H9 (cell line): ENCODE measurements at regions not wholly inside any gene's neighbourhood (a gene's known extent, or its start where the extent isn't known, plus 50 kb on each side); places are given as distances from the start of the nearest gene placed in this dataset.

Experiments
- DNase-seq: peaks from one replicate; pipeline ENCODE4 v3.0.0-alpha.2; 2017
- H2AFZ ChIP-seq: one replicate; pipeline ENCODE4 v1.6.1; 2013; ENCODE audit warnings: mild to moderate bottlenecking, low read length, control low read depth, moderate library complexity
- H2AK5ac ChIP-seq: 2 replicates; pipeline ENCODE4 v1.6.1; 2013; ENCODE audit warnings: low read length, control low read depth, mixed read lengths; ENCODE audit not compliant: insufficient read length
- H2BK120ac ChIP-seq: one replicate; pipeline ENCODE4 v1.6.1; 2013; ENCODE audit warnings: low read depth, mild to moderate bottlenecking, low read length, control low read depth, inconsistent platforms; ENCODE audit not compliant: poor library complexity, severe bottlenecking
- H2BK12ac ChIP-seq: 2 replicates; pipeline ENCODE4 v1.6.1; 2013; ENCODE audit warnings: low read length, control low read depth, mixed read lengths, low read depth; ENCODE audit not compliant: insufficient read length
- H2BK15ac ChIP-seq: 2 replicates; pipeline ENCODE4 v1.6.1; 2013; ENCODE audit warnings: low read depth, low read length, control low read depth
- H2BK20ac ChIP-seq: one replicate; pipeline ENCODE4 v1.6.1; 2013; ENCODE audit warnings: low read depth, mild to moderate bottlenecking, low read length, control low read depth, inconsistent platforms; ENCODE audit not compliant: poor library complexity, severe bottlenecking
- H2BK5ac ChIP-seq: 2 replicates; pipeline ENCODE4 v1.6.1; 2013; ENCODE audit warnings: low read length, control low read depth, mixed read lengths; ENCODE audit not compliant: insufficient read length
- H3K14ac ChIP-seq: 2 replicates; pipeline ENCODE4 v1.6.1; 2013; ENCODE audit warnings: low read length, control low read depth; ENCODE audit not compliant: insufficient read depth
- H3K18ac ChIP-seq: 2 replicates; pipeline ENCODE4 v1.6.1; 2013; ENCODE audit warnings: low read depth, mild to moderate bottlenecking, mixed read lengths, low read length, control low read depth; ENCODE audit not compliant: insufficient read length
- H3K23ac ChIP-seq: 2 replicates; pipeline ENCODE4 v1.6.1; 2013; ENCODE audit warnings: low read length, control low read depth, mixed read lengths, low read depth; ENCODE audit not compliant: insufficient read length
- H3K23me2 ChIP-seq: 2 replicates; pipeline ENCODE4 v1.6.1; 2013; ENCODE audit warnings: low read depth, mild to moderate bottlenecking, mixed read lengths, low read length, control low read depth; ENCODE audit not compliant: insufficient read length, poor library complexity, severe bottlenecking
- H3K27ac ChIP-seq: 2 replicates; pipeline ENCODE4 v1.5.1; 2013; ENCODE audit warnings: low read length, control low read depth, mixed read lengths, low read depth; ENCODE audit not compliant: insufficient read length
- H3K27me3 ChIP-seq: 2 replicates; pipeline ENCODE4 v1.6.1; 2013; ENCODE audit warnings: low read length, control low read depth, inconsistent platforms; ENCODE audit not compliant: insufficient read depth
- H3K4ac ChIP-seq: 2 replicates; pipeline ENCODE4 v1.6.1; 2013; ENCODE audit warnings: low read depth, mild to moderate bottlenecking, control low read depth, inconsistent platforms, low read length, moderate library complexity
- H3K4me1 ChIP-seq: 2 replicates; pipeline ENCODE4 v1.6.1; 2013; ENCODE audit warnings: low read length, control low read depth, inconsistent platforms; ENCODE audit not compliant: insufficient read depth
- H3K4me2 ChIP-seq: 2 replicates; pipeline ENCODE4 v1.6.1; 2013; ENCODE audit warnings: low read length, control low read depth, mixed read lengths; ENCODE audit not compliant: insufficient read length, insufficient read depth
- H3K56ac ChIP-seq: 2 replicates; pipeline ENCODE4 v1.6.1; 2013; ENCODE audit warnings: low read depth, mild to moderate bottlenecking, mixed read lengths, low read length, control low read depth; ENCODE audit not compliant: insufficient read length
- H3K79me1 ChIP-seq: 2 replicates; pipeline ENCODE4 v1.6.1; 2013; ENCODE audit warnings: low read depth, mild to moderate bottlenecking, moderate library complexity, low read length, control low read depth, inconsistent platforms; ENCODE audit not compliant: insufficient read depth, poor library complexity, severe bottlenecking
- H3K79me2 ChIP-seq: 2 replicates; pipeline ENCODE4 v1.6.1; 2013; ENCODE audit warnings: low read length, control low read depth, inconsistent platforms; ENCODE audit not compliant: insufficient read depth
- H3K9ac ChIP-seq: 2 replicates; pipeline ENCODE4 v1.6.1; 2013; ENCODE audit warnings: low read length, control low read depth, mixed read lengths; ENCODE audit not compliant: insufficient read length; ENCODE audit errors: extremely low read depth
- H3K9me3 ChIP-seq: one replicate; pipeline ENCODE4 v1.6.1; 2013; ENCODE audit warnings: low read depth, low read length, inconsistent platforms; ENCODE audit not compliant: control insufficient read depth
- H3T11ph ChIP-seq: one replicate; pipeline ENCODE4 v1.6.1; 2013; ENCODE audit warnings: mild to moderate bottlenecking, low read length, control low read depth, inconsistent platforms
- H4K20me1 ChIP-seq: one replicate; pipeline ENCODE4 v1.6.1; 2013; ENCODE audit not compliant: control insufficient read depth, insufficient read length, insufficient read depth
- H4K5ac ChIP-seq: 2 replicates; pipeline ENCODE4 v1.6.1; 2013; ENCODE audit warnings: low read depth, mild to moderate bottlenecking, mixed read lengths, low read length, control low read depth; ENCODE audit not compliant: insufficient read length
- H4K8ac ChIP-seq: replicated peaks from 2 replicates; pipeline ENCODE4 v1.6.1; 2013; ENCODE audit warnings: low read length, control low read depth, mixed read lengths, low read depth; ENCODE audit not compliant: insufficient read length
- H4K91ac ChIP-seq: 2 replicates; pipeline ENCODE4 v1.6.1; 2013; ENCODE audit warnings: low read depth, mild to moderate bottlenecking, moderate library complexity, mixed read lengths, low read length, control low read depth; ENCODE audit not compliant: insufficient read length
- H3K27ac Mint-ChIP-seq, 3 experiments: 2 replicates in 2 of 3; 3 replicates in 1 of 3; pipeline ENCODE4 v1.8.0; 2020 to 2021; ENCODE audit warnings: mixed read lengths in 3 of 3, mild to moderate bottlenecking in 1 of 3, moderate library complexity in 1 of 3
- H3K27me3 Mint-ChIP-seq: 2 replicates; pipeline ENCODE4 v1.8.0; 2021; ENCODE audit warnings: low read depth, mild to moderate bottlenecking, moderate library complexity, mixed read lengths
- H3K36me3 Mint-ChIP-seq, 3 experiments: 2 replicates in 2 of 3; 3 replicates in 1 of 3; pipeline ENCODE4 v1.8.0; 2020 to 2021; ENCODE audit warnings: low read depth in 3 of 3, mixed read lengths in 3 of 3; ENCODE audit not compliant: insufficient read depth in 1 of 3
- H3K4me1 Mint-ChIP-seq, 2 experiments: 2 replicates each; pipeline ENCODE4 v1.8.0; 2020; ENCODE audit warnings: mixed read lengths in 2 of 2
- H3K4me3 Mint-ChIP-seq, 2 experiments: 2 replicates in 1 of 2; 3 replicates in 1 of 2; pipeline ENCODE4 v1.8.0; 2020 to 2021; ENCODE audit warnings: mild to moderate bottlenecking in 2 of 2, mixed read lengths in 2 of 2, moderate library complexity in 1 of 2
- H3K9me3 Mint-ChIP-seq, 2 experiments: 2 replicates in 1 of 2; 3 replicates in 1 of 2; pipeline ENCODE4 v1.8.0; 2020; ENCODE audit warnings: mild to moderate bottlenecking in 2 of 2, mixed read lengths in 2 of 2, moderate library complexity in 1 of 2
- WGBS: extraction: QIAGEN DNeasy Blood & Tissue Kit; methylation state at CpG from one replicate; pipeline ENCODE4 v1.1.7; 2013; ENCODE audit warnings: missing lambda C conversion rate, low lambda C conversion rate, mixed read lengths; ENCODE audit not compliant: insufficient read length; ENCODE audit errors: extremely low coverage; 5-methylcytosine and 5-hydroxymethylcytosine counted together
- TF ChIP-seq, protein P1 (sequence below): fragments of 200-600 bp; sonication (generic); conservative IDR thresholded peaks from 3 replicates; pipeline ENCODE4 v1.8.0; 2021; ENCODE audit warnings: antibody characterized with exemption, mild to moderate bottlenecking

DNA sequence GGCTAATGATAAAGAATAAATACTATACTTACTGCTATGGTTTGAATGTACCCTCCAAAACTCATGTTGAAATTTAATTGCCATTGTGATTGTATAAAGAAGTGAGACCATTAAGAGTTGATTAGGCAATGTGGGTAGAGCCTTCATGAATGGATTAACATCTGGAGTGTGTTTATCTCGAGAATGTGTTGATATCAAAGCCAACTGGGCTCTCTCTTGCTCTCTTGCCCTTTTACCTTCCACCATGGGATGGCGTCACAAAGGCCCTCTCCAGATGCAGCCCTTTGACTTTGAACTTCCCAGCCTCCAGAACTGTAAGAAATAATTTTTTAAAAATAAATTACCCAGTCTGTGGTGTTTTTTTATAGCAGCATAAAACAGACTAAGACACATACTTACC is 50.1 kb upstream of the GHITM start:
- Histone ChIP-seq H3K23me2 (no peaks in the 10 kb centered on the region), H2AFZ (no peak overlapping the region), H3K18ac (no peak overlapping the region), H3K4ac (no peak overlapping the region), H2BK15ac (no peak overlapping the region), H4K20me1 (no peaks in the 10 kb centered on the region), H3K79me2 (no peaks in the 10 kb centered on the region; the same call in 1 of the 2 replicates), H3K4me2 (no peak overlapping the region), H2AK5ac (no peak overlapping the region), H3K9ac (no peak overlapping the region), H3T11ph (no peak overlapping the region), H4K91ac (no peak overlapping the region), H4K5ac (no peak overlapping the region), H3K23ac (no peak overlapping the region), H4K8ac (no peak overlapping the region), H3K4me1 (no peaks in the 10 kb centered on the region), H3K27ac (no peak overlapping the region), H3K9me3 (no peaks in the 10 kb centered on the region), H3K14ac (no peak overlapping the region), H2BK5ac (no peak overlapping the region), H3K27me3 (no peaks in the 10 kb centered on the region), H2BK120ac (no peak overlapping the region), H3K79me1 (no peaks in the 10 kb centered on the region), H2BK20ac (no peak overlapping the region), H2BK12ac (no peak overlapping the region), H3K56ac (no peak overlapping the region)
- TF ChIP-seq, protein P1, sequence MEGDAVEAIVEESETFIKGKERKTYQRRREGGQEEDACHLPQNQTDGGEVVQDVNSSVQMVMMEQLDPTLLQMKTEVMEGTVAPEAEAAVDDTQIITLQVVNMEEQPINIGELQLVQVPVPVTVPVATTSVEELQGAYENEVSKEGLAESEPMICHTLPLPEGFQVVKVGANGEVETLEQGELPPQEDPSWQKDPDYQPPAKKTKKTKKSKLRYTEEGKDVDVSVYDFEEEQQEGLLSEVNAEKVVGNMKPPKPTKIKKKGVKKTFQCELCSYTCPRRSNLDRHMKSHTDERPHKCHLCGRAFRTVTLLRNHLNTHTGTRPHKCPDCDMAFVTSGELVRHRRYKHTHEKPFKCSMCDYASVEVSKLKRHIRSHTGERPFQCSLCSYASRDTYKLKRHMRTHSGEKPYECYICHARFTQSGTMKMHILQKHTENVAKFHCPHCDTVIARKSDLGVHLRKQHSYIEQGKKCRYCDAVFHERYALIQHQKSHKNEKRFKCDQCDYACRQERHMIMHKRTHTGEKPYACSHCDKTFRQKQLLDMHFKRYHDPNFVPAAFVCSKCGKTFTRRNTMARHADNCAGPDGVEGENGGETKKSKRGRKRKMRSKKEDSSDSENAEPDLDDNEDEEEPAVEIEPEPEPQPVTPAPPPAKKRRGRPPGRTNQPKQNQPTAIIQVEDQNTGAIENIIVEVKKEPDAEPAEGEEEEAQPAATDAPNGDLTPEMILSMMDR: no peak
- Mint-ChIP-seq H3K36me3 (no peaks in the 10 kb centered on the region), H3K27ac (no peak overlapping the region), H3K4me1 (peaks cover 7% of the 10 kb centered on the region in 2 experiments), H3K9me3 (no peaks in the 10 kb centered on the region; a peak in 2 of 5 replicates), H3K27me3 (peaks cover 6% of the 10 kb centered on the region), H3K4me3 (no peak overlapping the region)
- DNase-seq: no peak
- WGBS: no CpG with 5 or more reads among the region's 2 CpGs
